ENCODE measurements at regions not wholly inside any gene's neighbourhood (a gene's known extent, or its start where the extent isn't known, plus 50 kb on each side); places are given as distances from the start of the nearest gene placed in this dataset.

- peaks cover 4% of the 10 kb centered on the region for H3K9me3 Mint-ChIP-seq (ENCODE audit: unreplicated experiment)
- H3K4me1 Mint-ChIP-seq (ENCODE audit: low read depth, unreplicated experiment), result no peaks in the 10 kb centered on the region
- Histone ChIP-seq H4K20me1 (ENCODE audit: insufficient read depth, low read length) (no peaks in the 10 kb centered on the region), H3K4me3 (ENCODE audit: insufficient read depth, low read depth, low read length) (no peak overlapping the region), H3K27ac (ENCODE audit: low read depth, low read length) (no peak overlapping the region), H3K36me3 (ENCODE audit: insufficient read depth, low read length) (no peaks in the 10 kb centered on the region), H3K27me3 (ENCODE audit: insufficient read depth, low read length) (no peaks in the 10 kb centered on the region), H3K9me3 (ENCODE audit: insufficient read depth, low read depth, low read length) (no peaks in the 10 kb centered on the region), H3K79me2 (ENCODE audit: insufficient read depth, low read length) (no peaks in the 10 kb centered on the region), H3K9ac (ENCODE audit: low read length) (no peak overlapping the region), H3K4me2 (ENCODE audit: low read length) (no peak overlapping the region), H3K4me1 (ENCODE audit: insufficient read depth, low read length) (no peaks in the 10 kb centered on the region), H2AFZ (ENCODE audit: low read depth, low read length) (no peak overlapping the region)
- TF ChIP-seq, protein P1, sequence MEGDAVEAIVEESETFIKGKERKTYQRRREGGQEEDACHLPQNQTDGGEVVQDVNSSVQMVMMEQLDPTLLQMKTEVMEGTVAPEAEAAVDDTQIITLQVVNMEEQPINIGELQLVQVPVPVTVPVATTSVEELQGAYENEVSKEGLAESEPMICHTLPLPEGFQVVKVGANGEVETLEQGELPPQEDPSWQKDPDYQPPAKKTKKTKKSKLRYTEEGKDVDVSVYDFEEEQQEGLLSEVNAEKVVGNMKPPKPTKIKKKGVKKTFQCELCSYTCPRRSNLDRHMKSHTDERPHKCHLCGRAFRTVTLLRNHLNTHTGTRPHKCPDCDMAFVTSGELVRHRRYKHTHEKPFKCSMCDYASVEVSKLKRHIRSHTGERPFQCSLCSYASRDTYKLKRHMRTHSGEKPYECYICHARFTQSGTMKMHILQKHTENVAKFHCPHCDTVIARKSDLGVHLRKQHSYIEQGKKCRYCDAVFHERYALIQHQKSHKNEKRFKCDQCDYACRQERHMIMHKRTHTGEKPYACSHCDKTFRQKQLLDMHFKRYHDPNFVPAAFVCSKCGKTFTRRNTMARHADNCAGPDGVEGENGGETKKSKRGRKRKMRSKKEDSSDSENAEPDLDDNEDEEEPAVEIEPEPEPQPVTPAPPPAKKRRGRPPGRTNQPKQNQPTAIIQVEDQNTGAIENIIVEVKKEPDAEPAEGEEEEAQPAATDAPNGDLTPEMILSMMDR (IDR thresholded peaks at IDR 0.05; ENCODE audit: insufficient read depth, low read depth, low read length), result no peak
- TF ChIP-seq EZH2 (IDR thresholded peaks at IDR 0.05; ENCODE audit: insufficient read depth, low read length), result no peak
- FAIRE-seq (no peak), DNase-seq (ENCODE audit: low read depth) (no peak)
- no peak overlapping the region for H3K27ac Mint-ChIP-seq (ENCODE audit: unreplicated experiment)
- H3K27me3 Mint-ChIP-seq (ENCODE audit: low read depth, unreplicated experiment), result peaks cover 10% of the 10 kb centered on the region
- no peak overlapping the region for H3K4me3 Mint-ChIP-seq (ENCODE audit: unreplicated experiment)
- H3K36me3 Mint-ChIP-seq (ENCODE audit: low read depth, unreplicated experiment), result no peaks in the 10 kb centered on the region
Observed at GRCh38 chr5:3933966-3934365, 338.3 kb downstream of the IRX1 start.

DNA sequence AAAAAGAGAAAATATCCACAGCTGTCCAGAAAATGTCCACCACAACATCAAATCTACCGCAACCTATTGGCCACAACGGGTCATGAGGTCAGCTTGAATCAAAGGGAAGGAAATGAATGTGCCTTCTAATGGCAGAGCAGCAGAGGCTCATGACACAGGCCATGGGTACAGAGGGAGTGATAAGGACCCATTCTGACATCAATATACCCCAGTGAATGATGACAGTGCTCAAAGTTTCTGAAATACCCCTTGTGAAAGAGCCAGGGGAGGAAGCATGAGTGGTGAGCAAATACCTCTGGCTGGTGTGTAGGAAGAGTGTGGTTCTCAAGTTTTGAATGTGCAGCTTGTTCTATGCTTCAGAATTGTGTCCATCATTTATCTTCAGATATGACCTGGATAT, 348.2 kb downstream of the IRX1 start:
- FAIRE-seq (no peak), DNase-seq (ENCODE audit: low read depth) (no peak)
- Mint-ChIP-seq H3K4me3 (ENCODE audit: unreplicated experiment) (no peak overlapping the region), H3K4me1 (ENCODE audit: low read depth, unreplicated experiment) (no peaks in the 10 kb centered on the region), H3K27ac (ENCODE audit: unreplicated experiment) (no peak overlapping the region), H3K27me3 (ENCODE audit: low read depth, unreplicated experiment) (no peaks in the 10 kb centered on the region), H3K9me3 (ENCODE audit: unreplicated experiment) (no peaks in the 10 kb centered on the region), H3K36me3 (ENCODE audit: low read depth, unreplicated experiment) (no peaks in the 10 kb centered on the region)
- H3K9ac ChIP-seq (ENCODE audit: low read length), result no peak overlapping the region
- no peaks in the 10 kb centered on the region for H3K79me2 ChIP-seq (ENCODE audit: insufficient read depth, low read length)
- no peak overlapping the region for H3K4me2 ChIP-seq (ENCODE audit: low read length)
- H3K4me1 ChIP-seq (ENCODE audit: insufficient read depth, low read length), result no peaks in the 10 kb centered on the region
- no peak overlapping the region for H3K4me3 ChIP-seq (ENCODE audit: insufficient read depth, low read depth, low read length)
- H3K27ac ChIP-seq (ENCODE audit: low read depth, low read length), result no peak overlapping the region
- no peaks in the 10 kb centered on the region for H4K20me1 ChIP-seq (ENCODE audit: insufficient read depth, low read length)
- no peaks in the 10 kb centered on the region for H3K27me3 ChIP-seq (ENCODE audit: insufficient read depth, low read length)
- no peak overlapping the region for H2AFZ ChIP-seq (ENCODE audit: low read depth, low read length)
- no peaks in the 10 kb centered on the region for H3K36me3 ChIP-seq (ENCODE audit: insufficient read depth, low read length)
- no peak for TF ChIP-seq EZH2 (IDR thresholded peaks at IDR 0.05; ENCODE audit: insufficient read depth, low read length)
- TF ChIP-seq, protein P1 (IDR thresholded peaks at IDR 0.05; ENCODE audit: insufficient read depth, low read depth, low read length), result no peak
- H3K9me3 ChIP-seq (ENCODE audit: insufficient read depth, low read depth, low read length), result peaks cover 5% of the 10 kb centered on the region

DNA sequence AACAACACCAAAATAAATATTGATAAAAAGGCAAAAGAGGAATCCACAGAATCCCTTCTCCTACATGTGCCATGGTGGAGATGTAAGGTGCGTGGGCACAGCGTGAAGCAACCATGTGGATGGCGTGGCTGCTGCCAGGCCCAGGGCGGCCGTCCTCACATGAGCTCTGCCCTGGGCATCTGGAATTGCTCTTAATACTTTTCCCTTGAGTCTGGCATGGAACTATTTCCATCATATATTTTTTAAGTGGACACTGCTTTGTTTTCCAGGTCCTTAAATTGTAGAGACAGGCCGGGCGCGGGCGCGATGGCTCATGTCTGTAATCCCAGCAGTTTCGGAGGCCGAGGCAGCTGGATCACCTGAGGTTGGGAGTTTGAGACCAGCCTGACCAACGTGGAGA, 349.3 kb downstream of the IRX1 start:
- no peaks in the 10 kb centered on the region for H3K27me3 Mint-ChIP-seq (ENCODE audit: low read depth, unreplicated experiment)

More for the DNA sequence above, 349.3 kb downstream of the IRX1 start:
- Histone ChIP-seq H3K36me3 (ENCODE audit: insufficient read depth, low read length) (no peaks in the 10 kb centered on the region), H3K4me3 (ENCODE audit: insufficient read depth, low read depth, low read length) (no peak overlapping the region), H2AFZ (ENCODE audit: low read depth, low read length) (no peak overlapping the region), H3K9me3 (ENCODE audit: insufficient read depth, low read depth, low read length) (peaks cover 5% of the 10 kb centered on the region), H4K20me1 (ENCODE audit: insufficient read depth, low read length) (no peaks in the 10 kb centered on the region), H3K27ac (ENCODE audit: low read depth, low read length) (no peak overlapping the region), H3K4me1 (ENCODE audit: insufficient read depth, low read length) (no peaks in the 10 kb centered on the region), H3K4me2 (ENCODE audit: low read length) (no peak overlapping the region), H3K27me3 (ENCODE audit: insufficient read depth, low read length) (no peaks in the 10 kb centered on the region), H3K9ac (ENCODE audit: low read length) (no peak overlapping the region), H3K79me2 (ENCODE audit: insufficient read depth, low read length) (no peaks in the 10 kb centered on the region)
- Mint-ChIP-seq H3K9me3 (ENCODE audit: unreplicated experiment) (no peaks in the 10 kb centered on the region), H3K4me1 (ENCODE audit: low read depth, unreplicated experiment) (no peaks in the 10 kb centered on the region), H3K36me3 (ENCODE audit: low read depth, unreplicated experiment) (no peaks in the 10 kb centered on the region), H3K27ac (ENCODE audit: unreplicated experiment) (no peak overlapping the region), H3K4me3 (ENCODE audit: unreplicated experiment) (no peak overlapping the region)
- DNase-seq (ENCODE audit: low read depth) (no peak), FAIRE-seq (no peak)
- no peak for TF ChIP-seq EZH2 (IDR thresholded peaks at IDR 0.05; ENCODE audit: insufficient read depth, low read length)
- TF ChIP-seq, protein P1 (IDR thresholded peaks at IDR 0.05; ENCODE audit: insufficient read depth, low read depth, low read length), result no peak
